GM12864 (cell line): ENCODE measurements at regions not wholly inside any gene's neighbourhood (a gene's known extent, or its start where the extent isn't known, plus 50 kb on each side); places are given as distances from the start of the nearest gene placed in this dataset.

Experiments used
- DNase-seq: peaks from one replicate; pipeline ENCODE4 v3.0.0-alpha.2; 2011; ENCODE audit warnings: low read depth
- H3K4me3 ChIP-seq: 2 replicates; pipeline ENCODE4 v1.5.1; 2011; ENCODE audit warnings: mild to moderate bottlenecking, low read depth, low read length, control low read depth
- CTCF ChIP-seq: IDR thresholded peaks from 2 replicates; pipeline ENCODE4 v1.5.1; 2011; ENCODE audit warnings: low read depth, mild to moderate bottlenecking, moderate library complexity, low read length, control low read depth, inconsistent platforms; ENCODE audit errors: missing control alignments

- TF ChIP-seq CTCF, result no peak
- H3K4me3 ChIP-seq, result no peak overlapping the region
- DNase-seq, result no peak
Observed at GRCh38 chr1:170219163-170219562, 73.4 kb downstream of the NTMT2 start.

- TF ChIP-seq CTCF, result no peak
- no peak for DNase-seq
- H3K4me3 ChIP-seq, result no peak overlapping the region
Observed at GRCh38 chr1:170221031-170221430, 75.3 kb downstream of the NTMT2 start.

DNA sequence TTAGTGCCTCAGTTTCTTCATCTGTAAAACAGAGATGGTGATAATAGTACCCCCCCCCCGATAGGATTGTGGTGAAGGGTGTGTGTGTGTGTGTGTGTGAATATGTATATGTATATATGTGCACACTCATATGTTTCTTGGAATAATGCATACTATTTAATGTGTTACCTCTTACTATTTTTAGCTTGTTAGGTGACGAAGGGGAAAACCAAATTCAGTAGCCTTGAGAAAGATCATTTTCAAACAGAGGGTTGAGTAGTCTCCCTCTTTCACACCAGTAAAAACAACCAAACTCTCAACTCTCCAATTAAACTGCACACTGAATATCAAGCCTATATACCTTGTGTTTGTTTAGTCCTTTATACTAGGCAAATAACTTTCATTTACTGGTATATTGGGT, 75.7 kb downstream of the NTMT2 start:
- TF ChIP-seq CTCF, result no peak
- DNase-seq, result no peak
- H3K4me3 ChIP-seq, result no peak overlapping the region

GRCh38 chr1:170224469-170224868, 78.7 kb downstream of the NTMT2 start:
- DNase-seq, result no peak
- no peak overlapping the region for H3K4me3 ChIP-seq
- TF ChIP-seq CTCF, result no peak

DNA sequence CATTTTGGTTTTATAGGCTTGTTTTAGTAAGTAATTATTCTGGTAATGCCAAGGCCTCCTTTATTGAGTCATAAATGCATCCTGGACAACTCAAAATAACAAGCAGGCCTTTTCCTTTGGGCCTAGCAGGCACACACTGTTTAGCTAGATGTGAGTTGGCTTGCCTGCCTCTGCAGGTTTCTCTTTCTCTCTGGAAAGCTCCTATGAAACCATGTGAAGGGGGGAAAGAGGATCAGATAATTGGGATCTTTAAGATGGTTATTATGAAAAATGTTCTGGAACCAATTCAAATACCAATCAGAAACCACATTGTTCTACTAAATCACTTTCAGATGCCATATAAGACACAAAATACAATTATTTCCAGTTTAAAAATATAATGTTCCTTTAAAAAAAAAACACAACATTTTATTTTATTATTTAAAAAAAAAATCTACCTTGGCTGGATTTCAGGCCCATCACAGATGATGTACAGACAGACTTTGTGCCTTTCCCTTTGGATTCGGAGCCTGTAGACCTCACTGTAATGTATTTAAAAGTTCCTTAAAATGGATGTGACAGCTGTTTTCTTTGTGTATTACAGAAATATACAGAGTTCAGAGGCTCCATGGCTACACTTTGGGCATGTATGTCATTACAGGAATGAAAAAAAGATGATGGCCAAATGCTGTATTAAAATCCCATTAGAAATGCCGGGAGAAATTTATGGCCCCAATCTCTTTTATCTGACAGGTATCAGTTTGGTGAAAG, 80.2 kb downstream of the NTMT2 start:
- no peak for TF ChIP-seq CTCF

DNA sequence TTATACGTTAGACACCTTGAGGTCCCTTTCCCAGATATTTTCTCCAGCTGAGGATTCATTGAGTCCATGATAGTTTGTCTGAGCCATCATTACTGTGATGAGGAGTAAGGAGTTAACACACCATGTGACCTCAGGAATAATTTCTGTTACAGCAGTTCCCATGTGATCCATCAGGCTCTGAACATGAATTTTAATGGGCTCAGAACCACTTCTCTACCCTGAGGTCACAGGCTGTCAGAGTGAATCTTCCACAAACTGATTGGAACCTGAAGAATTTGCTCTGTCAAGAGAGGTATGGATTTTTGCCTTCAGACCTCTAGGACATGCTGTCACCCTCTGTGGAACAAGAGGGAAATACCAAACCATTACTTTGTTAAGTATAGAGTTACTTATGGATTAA, 81.0 kb downstream of the NTMT2 start:
- TF ChIP-seq CTCF, result no peak
- no peak for DNase-seq
- no peak overlapping the region for H3K4me3 ChIP-seq

More for the DNA sequence above, 80.2 kb downstream of the NTMT2 start:
- H3K4me3 ChIP-seq, result no peak overlapping the region
- DNase-seq, result no peak

DNA sequence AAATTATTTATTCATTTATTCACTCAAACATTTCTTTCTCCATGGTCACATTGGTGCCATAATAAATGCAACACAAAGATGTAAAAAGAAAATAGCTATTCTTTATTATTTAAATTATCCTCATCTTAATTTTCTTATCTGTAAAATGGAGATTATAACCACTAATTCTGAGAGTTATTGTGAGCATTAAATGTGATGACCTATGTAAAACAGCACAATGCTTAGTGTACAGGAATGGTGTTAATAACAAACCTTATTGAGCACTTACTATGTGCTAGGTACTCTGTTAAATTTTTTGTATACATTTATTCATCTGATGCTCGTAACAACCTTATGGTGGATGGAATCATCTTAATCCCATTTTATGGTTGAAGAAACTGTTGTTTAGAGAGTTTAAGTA, 84.6 kb downstream of the NTMT2 start:
- TF ChIP-seq CTCF, result no peak
- no peak for DNase-seq
- H3K4me3 ChIP-seq, result no peak overlapping the region
